Transverse colon (tissue), 4 donors: ENCODE measurements at regions not wholly inside any gene's neighbourhood (a gene's known extent, or its start where the extent isn't known, plus 50 kb on each side); places are given as distances from the start of the nearest gene placed in this dataset.

Experiments used
- DNase-seq: peaks from one replicate; pipeline ENCODE4 v3.0.0-alpha.2; 2019
- H3K27ac ChIP-seq, 4 donors: fragments of 200-600 bp; sonication (generic); 2 replicates each; pipeline ENCODE4 v1.5.1; 2016 to 2018; ENCODE audit warnings: inconsistent platforms in 4 of 4
- H3K27me3 ChIP-seq: fragments of 200-600 bp; sonication (generic); 2 replicates; pipeline ENCODE4 v1.5.1; 2017; ENCODE audit warnings: inconsistent platforms
- H3K36me3 ChIP-seq, 4 donors: fragments of 200-600 bp; sonication (generic); 2 replicates each; pipeline ENCODE4 v1.5.1; 2017 to 2019; ENCODE audit warnings: inconsistent platforms in 4 of 4
- H3K4me1 ChIP-seq, 4 donors: fragments of 200-600 bp; sonication (generic); 2 replicates each; pipeline ENCODE4 v1.5.1; 2017 to 2020; ENCODE audit warnings: inconsistent platforms in 4 of 4
- H3K4me3 ChIP-seq, 4 donors: fragments of 200-600 bp; sonication (generic); 1 replicate in 1 of 4; 2 replicates in 3 of 4; pipeline versions ENCODE4 v1.5.1 to v1.6.1; 2017 to 2019; ENCODE audit warnings: inconsistent platforms in 4 of 4
- H3K9me3 ChIP-seq, 2 donors: fragments of 200-600 bp; sonication (generic); 2 replicates each; pipeline ENCODE4 v1.5.1; 2017 to 2019; ENCODE audit warnings: inconsistent platforms in 2 of 2
- CTCF ChIP-seq, 5 experiments: fragments of 200-600 bp in 3 of 5; fragments of 450-650 bp in 2 of 5; sonication (generic) in 3 of 5; IDR thresholded peaks; 1 replicate in 2 of 5; 2 replicates in 3 of 5; pipeline ENCODE4 v1.5.1; 2016 to 2017; ENCODE audit warnings: antibody characterized with exemption in 5 of 5, inconsistent platforms in 3 of 5, mild to moderate bottlenecking in 2 of 5, moderate library complexity in 1 of 5
- EP300 ChIP-seq: sonication (generic); formaldehyde crosslinking; IDR thresholded peaks from one replicate; pipeline ENCODE4 v1.6.1; 2017; ENCODE audit warnings: antibody characterized with exemption, low read depth
- POLR2A ChIP-seq: fragments of 450-650 bp; IDR thresholded peaks from one replicate; pipeline ENCODE4 v1.6.1; 2016; ENCODE audit warnings: antibody characterized with exemption, mild to moderate bottlenecking, moderate library complexity
- POLR2AphosphoS5 ChIP-seq, 3 donors: sonication (generic); formaldehyde crosslinking; IDR thresholded peaks; one replicate each; pipeline ENCODE4 v1.6.1; 2016; ENCODE audit warnings: antibody characterized with exemption in 3 of 3
- WGBS, 2 donors: methylation state at CpG; one replicate each; pipeline ENCODE4 v1.1.5; 2018; ENCODE audit warnings: low coverage in 1 of 2; 5-methylcytosine and 5-hydroxymethylcytosine counted together
- in situ Hi-C, 4 donors: fragments of 200-750 bp; cut with MboI; loops; one replicate each; pipeline versions ENCODE4 v1.15.0 to v1.15.1; 2017; ENCODE audit warnings: low sequenced_read_pairs in 3 of 4, low pct_ligation_motif_present in 1 of 4, low pct_unique_long_range_greater_than_20kb in 1 of 4
- intact Hi-C: fragments of 100-400 bp; cut with DNase I; formaldehyde crosslinking; loops from one replicate; pipeline ENCODE4 v1.15.1; 2023; ENCODE audit warnings: low total_unique reads

DNA sequence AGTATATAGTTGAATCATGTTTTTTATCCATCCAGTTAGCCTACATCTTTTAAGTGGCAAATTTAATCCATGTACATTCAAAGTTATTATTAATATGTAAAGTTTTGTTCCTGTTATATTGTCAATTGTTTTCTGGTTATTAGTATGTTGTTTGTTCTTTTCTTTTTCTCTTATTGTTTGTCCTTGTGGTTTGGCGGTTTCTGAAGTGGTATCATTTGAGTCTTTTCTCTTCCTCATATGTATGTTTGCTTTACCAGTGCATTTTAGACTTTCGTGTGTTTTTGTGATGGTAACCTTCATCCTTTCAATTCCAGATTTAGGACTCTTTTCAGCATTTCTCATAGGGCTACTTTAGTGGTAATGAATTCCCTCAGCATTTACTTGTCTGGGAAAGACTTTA, 130.4 kb upstream of the RFX3 start:
- intact Hi-C loops, result no loop called here
- TF ChIP-seq CTCF (IDR thresholded peaks at IDR 0.05) (no peak), POLR2A (no peak), EP300 (no peak), POLR2AphosphoS5 (IDR thresholded peaks at IDR 0.05) (no peak)
- Histone ChIP-seq H3K9me3 (no peaks in the 10 kb centered on the region), H3K36me3 (no peaks in the 10 kb centered on the region), H3K27me3 (no peaks in the 10 kb centered on the region), H3K4me1 (no peaks in the 10 kb centered on the region), H3K4me3 (no peak overlapping the region), H3K27ac (no peak overlapping the region)
- in situ Hi-C loops, result no loop called here
- 73 to 94% methylated on average over 2 of the region's 2 CpGs for WGBS, 2 donors
- no peak for DNase-seq

- no peak for DNase-seq
- H3K4me1 ChIP-seq, result peaks cover 0 to 3% (median 0%) of the 10 kb centered on the region in 4 donors
- H3K9me3 ChIP-seq, result no peaks in the 10 kb centered on the region
- in situ Hi-C loops, result no loop called here
- no peaks in the 10 kb centered on the region for H3K27me3 ChIP-seq
- H3K36me3 ChIP-seq, result no peaks in the 10 kb centered on the region
- TF ChIP-seq POLR2A (no peak), POLR2AphosphoS5 (IDR thresholded peaks at IDR 0.05) (no peak), CTCF (IDR thresholded peaks at IDR 0.05) (no peak), EP300 (no peak)
- 73 to 88% methylated on average over 4 to 5 of the region's 5 CpGs for WGBS, 2 donors
- intact Hi-C loops, result no loop called here
- H3K27ac ChIP-seq, result no peak overlapping the region
- no peak overlapping the region for H3K4me3 ChIP-seq
Observed at GRCh38 chr9:3650994-3651622, 125.3 kb upstream of the RFX3 start.

GRCh38 chr9:3648722-3649246, 123.0 kb upstream of the RFX3 start:
- H3K36me3 ChIP-seq, result no peaks in the 10 kb centered on the region
- H3K9me3 ChIP-seq, result no peaks in the 10 kb centered on the region
- DNase-seq, result no peak
- WGBS, 2 donors, result 80 to 83% methylated on average over 4 of the region's 4 CpGs
- no peak overlapping the region for H3K4me3 ChIP-seq
- H3K4me1 ChIP-seq, result peaks cover 0 to 3% (median 0%) of the 10 kb centered on the region in 4 donors
- TF ChIP-seq POLR2AphosphoS5 (IDR thresholded peaks at IDR 0.05) (no peak), CTCF (IDR thresholded peaks at IDR 0.05) (no peak), EP300 (no peak), POLR2A (no peak)
- intact Hi-C loops, result no loop called here
- no peak overlapping the region for H3K27ac ChIP-seq
- in situ Hi-C loops, result no loop called here
- no peaks in the 10 kb centered on the region for H3K27me3 ChIP-seq

DNA sequence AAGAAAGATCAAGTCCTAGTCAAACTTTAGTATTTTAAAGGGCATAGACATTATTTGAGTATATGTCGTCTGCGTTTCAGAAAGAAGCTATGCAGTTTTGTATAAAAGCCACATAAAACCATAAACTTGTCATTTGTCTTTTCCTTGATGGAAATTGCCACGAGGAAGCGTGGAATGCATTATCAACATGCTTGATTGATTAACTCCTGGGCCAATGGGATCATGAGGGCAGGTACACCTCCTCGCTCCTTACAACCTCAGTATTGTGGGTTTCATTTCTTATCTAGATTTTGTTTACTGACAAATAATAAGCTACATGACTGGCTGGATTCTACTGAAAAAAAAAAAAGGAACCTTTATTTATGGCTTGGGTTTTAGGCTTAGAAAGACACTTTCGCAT, 122.5 kb upstream of the RFX3 start:
- H3K9me3 ChIP-seq, result no peaks in the 10 kb centered on the region
- in situ Hi-C loops, result no loop called here
- H3K4me1 ChIP-seq, result peaks cover 0 to 3% (median 0%) of the 10 kb centered on the region in 4 donors
- no peak overlapping the region for H3K4me3 ChIP-seq
- TF ChIP-seq POLR2AphosphoS5 (IDR thresholded peaks at IDR 0.05) (no peak), EP300 (no peak)
- no peaks in the 10 kb centered on the region for H3K27me3 ChIP-seq
- H3K36me3 ChIP-seq, result no peaks in the 10 kb centered on the region
- 43 to 65% methylated on average over 6 of the region's 6 CpGs for WGBS, 2 donors
- DNase-seq, result no peak
- H3K27ac ChIP-seq, result no peak overlapping the region
- intact Hi-C loops, result no loop called here
